ENCODE measurements at regions not wholly inside any gene's neighbourhood (a gene's known extent, or its start where the extent isn't known, plus 50 kb on each side); places are given as distances from the start of the nearest gene placed in this dataset.

DNA sequence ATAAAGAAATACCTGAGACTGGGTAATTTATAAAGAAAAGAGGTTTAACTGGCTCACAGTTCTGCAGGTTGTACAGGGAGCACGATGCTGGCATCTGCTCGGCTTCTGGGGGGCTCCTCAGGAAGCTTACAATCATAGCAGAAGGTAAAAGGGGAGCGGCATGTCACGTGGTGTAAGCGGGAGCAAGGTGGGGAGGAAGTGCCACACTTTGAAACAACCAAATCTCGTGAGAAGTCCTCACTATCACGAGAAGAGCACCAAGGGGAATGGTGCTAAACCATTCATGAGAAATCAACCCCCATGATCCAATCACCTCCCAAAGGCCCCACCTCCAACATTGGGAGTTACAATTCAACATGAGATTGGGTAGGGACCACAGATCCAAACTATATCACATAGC is 67.7 kb downstream of the AKR1B1 start:
- no peak for DNase-seq (ENCODE audit: low read depth)

DNA sequence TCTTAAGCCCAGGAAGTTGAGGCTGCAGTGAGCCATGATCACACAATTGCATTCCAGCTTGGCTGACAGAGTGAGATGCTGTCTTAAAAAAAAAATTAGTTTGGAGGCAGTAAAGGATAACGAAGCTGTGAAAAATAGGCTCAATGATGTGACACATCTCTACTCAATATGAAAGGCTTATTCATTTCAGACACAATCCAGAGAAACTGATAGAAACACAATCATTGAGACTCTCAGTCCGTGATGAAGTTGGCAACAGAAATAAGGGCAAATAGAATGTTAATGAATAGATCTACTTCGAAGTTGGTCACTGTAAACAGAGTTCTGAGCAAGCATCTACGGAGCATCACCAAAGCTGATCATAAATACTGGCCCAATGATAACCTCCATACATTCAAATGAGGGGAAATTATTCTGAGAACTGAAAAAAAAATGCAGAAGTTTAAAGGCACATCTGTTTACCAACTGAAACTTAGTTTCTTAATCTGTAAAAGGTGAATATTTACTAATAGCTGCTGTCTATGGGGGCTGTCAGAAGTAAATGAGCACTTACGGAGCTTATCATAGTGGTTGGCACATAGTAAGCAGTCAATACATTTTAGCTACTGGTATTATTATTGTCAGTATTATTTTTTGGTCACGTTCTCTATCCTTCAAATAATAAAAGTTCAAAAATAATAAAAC is 70.4 kb downstream of the AKR1B1 start:
- DNase-seq (ENCODE audit: low read depth): no peak

DNA sequence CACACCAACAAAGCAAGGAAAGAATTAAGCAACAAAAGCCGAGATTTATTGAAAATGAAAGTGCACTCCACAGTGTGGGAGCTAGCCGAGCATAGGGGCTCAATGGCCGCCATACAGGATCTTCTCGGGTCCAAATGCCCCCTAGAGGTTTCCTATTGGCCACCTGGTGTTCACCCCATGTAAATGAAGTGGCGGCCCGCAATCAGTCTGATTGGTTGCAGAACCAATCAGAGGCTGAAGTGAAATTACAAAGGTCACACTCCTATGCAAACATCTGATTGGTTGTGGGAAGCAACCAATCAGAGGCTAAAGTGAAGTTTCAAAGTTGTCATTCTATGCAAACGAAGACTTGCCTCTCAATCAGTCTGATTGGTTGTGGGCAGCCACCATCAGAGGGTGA is 61.8 kb upstream of the SLC35B4 start:
- no peak for DNase-seq (ENCODE audit: low read depth)

DNA sequence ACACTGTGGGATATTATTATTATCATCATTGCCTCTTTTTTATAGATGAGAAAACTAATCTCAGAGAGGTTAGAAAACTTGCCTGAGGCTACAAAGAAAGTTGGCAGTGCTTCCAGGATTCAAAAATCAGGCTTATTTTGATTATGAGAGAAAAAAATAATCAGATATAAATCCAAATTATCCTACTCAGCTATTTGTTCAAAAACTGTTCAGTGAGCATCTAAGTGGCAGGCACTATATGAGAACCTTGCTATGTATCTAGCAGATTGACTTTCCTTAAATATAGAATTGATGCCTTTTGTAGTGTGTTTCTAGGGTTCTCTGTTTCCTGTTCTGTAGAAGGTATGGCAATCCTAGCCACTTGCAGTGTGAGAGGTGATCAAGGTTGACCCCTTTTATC is 60.0 kb upstream of the SLC35B4 start:
- no peak for DNase-seq (ENCODE audit: low read depth)

DNA sequence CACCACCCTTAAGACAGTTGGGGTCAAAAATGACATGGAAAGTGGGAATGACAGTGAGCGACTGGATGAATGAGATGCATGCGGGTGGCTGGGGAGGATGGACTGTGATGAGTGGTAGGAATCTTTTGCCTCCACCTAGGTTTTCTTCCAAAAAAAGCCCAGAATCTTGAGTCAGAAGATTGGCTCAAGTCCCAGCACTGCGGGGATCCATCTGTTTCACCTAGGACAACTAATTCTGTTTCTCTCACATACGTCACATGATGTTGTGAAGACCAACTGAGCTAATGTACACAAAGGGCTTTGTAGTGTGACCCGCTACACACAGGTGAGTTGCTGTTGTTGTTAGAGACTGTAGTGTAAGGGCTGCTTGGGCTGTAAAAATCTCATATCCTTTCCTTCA is 58.5 kb upstream of the SLC35B4 start:
- no peak for DNase-seq (ENCODE audit: low read depth)

DNA sequence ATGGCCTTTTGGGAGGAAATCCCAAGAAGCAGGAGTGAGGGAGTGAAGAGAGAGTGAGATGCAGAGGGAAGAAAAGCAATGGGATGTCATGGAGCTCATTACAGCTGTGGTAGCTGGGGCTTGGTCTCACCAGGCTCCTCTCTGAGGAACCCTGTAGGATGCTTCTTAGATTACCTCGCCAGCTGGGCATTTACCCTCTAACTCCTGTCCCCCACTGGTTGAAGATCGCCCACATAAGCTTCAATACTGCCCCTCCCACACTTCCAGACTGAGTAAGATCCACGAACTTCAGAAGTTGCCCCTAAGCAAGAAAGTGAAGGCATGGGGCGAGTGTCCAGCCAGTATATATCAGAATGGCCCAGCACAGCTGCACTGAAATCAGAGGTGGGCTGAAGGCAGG is 58.1 kb upstream of the SLC35B4 start:
- no peak for DNase-seq (ENCODE audit: low read depth)

DNA sequence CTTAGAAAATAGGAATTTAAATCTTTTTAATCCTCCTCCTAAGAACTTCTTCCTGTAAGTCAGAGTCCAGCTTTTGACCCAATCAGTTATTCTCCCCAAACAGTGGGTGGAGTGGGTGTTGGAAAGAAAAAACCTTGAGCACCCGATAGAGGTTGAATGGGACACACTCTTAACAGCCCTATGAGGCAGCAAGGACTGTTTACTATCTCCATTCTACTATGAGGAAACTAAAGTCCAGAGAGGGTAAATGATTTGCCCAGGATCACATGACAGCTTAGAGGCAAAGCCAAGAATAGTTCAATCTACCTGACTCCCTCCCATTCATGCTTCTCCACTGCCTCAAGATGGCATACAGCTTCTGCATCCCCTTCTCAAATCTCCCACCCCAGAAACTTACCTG is 57.6 kb upstream of the SLC35B4 start:
- DNase-seq (ENCODE audit: low read depth): no peak

DNA sequence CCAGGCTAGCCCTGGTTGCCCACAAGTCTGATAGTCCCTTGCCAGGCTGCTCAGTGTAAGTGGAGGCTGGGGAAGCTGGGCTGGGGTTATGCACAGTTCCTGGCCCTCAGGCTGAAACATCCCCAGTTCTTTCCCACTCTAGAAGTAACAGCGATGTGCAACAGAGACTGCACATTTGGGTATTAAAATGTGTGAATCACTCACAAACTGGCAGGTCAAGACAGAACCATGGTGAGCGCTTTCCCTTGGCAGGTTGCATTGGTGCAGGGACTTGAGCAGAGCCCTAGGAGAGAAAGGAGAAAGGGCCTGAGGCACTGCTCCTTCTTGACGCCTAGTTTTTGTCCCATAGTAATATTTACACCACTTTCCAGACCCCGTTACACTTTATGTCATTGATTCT is 56.1 kb upstream of the SLC35B4 start:
- no peak for DNase-seq (ENCODE audit: low read depth)

DNA sequence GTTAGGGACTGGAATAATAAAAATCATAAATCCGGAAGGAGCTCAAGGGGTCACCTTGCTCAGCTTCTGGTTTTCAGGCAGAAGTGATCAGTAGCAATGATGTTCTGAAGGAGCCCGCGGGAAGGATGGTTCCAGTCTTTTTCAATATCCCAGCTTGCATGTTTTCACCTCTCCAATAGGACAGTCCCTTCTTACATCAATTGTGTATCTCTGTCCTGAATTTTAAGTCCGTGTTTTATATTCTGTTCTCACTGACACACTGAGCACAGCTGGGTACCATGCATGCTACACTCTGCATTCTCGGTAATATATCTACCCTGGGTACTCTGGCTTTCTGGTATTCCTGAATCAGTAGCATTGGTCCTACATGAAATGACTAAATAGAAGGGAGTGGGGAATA is 55.2 kb upstream of the SLC35B4 start:
- no peak for DNase-seq (ENCODE audit: low read depth)

DNA sequence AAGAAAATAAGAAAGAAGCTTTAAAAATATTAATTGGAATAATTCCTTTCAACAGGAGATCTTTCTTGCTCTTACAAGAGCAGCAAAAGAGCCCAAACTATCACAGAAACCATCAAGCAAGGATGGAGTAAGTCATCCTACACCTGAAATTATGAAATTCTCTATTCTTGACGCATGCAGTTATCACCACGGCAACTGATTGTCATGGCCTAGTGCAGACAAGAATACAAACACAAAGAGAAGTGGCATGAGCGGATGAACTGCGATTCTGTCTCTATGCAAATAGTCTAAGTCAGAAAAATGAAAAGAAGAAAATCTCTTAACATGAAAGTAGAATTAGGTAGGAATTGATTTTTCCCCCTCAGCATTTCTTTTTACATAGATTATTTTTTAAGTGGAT is 54.8 kb upstream of the SLC35B4 start:
- DNase-seq (ENCODE audit: low read depth): no peak

DNA sequence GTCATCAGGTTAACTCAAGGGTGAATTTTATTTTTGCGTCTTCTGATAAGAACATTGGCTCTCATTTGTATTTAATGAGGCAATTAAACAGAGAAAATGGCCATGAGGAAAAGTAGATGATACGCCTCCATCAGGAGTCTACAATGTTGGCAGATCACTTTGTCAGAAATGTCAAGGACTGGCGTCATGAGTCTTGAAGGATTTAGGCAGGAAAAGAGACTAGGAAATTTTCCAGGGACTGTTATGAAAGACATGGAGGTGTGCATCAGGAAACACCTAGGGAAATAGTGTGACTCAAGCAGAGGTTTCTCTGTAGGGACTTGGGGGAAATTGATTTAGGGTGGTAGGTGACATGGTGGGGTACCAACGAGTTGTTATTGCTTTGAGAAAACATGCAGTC is 53.4 kb upstream of the SLC35B4 start:
- DNase-seq (ENCODE audit: low read depth): no peak

DNA sequence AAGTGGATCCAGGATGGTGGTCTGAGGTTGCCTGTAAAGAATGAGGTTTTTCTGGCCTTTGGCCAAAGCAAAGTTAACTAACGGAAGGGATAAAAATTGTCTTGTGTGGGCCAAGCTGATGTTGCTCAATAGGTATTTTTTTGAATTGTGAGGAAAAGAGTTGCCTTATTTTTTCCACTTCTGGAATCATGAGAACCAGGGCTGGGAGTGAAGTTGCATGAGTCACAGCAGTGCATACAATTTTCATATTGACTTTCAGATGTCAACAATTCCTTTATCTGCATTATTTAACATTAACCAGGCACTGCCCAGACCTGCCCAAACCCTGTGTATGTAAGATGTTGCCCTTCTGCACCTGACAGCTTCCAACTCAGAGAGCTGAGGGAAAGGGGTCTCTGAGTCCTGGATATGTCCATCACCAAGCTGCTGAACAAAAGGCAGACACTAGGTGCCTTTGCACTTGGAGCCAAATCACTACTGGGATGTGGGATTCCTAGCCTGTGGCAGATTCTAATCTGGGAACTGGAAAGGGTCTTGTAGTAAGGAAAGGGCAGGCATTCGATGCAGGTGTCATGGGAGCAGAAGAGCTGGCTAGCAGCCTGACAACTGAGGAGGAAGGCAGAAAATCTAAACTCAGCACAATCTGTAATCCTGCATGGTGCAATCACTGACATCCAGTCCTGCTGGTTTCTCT is 52.3 kb upstream of the SLC35B4 start:
- peak; percentile 57 for DNase-seq (ENCODE audit: low read depth)

DNA sequence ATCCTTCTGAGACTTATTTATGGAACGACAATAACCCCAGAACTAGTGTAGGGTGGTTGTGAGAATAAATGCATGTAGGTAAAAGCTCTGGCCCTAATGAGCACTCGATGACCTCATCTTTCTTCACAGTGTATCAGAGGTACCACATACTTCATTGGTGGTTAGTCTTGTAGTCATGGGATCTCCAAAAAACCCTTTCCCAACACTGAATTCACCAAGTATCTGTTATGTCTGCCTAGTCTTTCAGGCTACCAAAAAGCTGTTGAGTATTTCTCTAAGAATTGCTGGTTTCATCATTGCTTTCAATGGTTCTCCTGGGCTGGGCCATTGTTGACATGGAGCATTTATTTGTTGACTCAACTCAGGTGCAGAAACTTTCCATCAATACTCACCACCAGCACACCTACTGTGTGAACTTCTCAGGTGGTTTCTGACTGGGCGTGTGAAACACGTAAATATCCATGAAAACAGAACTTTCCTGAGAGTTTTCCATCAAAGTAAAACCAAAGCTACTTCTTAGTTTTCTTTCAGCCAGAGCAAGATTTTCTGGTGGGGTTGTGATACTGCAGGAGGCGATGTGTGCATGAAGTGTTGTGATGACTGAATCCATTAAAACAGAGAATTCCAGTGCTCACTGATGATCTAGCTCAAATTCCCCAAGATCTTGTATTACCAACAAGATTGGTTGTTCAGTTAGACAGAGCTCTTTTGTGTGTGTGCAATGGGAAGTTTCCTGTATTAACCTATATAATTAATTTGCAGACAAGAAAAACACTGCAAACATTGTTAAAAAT is 51.4 kb upstream of the SLC35B4 start:
- no peak for DNase-seq (ENCODE audit: low read depth)

Data from GM04503 (cell line).